ENCODE measurements at regions not wholly inside any gene's neighbourhood (a gene's known extent, or its start where the extent isn't known, plus 50 kb on each side); places are given as distances from the start of the nearest gene placed in this dataset.

DNA sequence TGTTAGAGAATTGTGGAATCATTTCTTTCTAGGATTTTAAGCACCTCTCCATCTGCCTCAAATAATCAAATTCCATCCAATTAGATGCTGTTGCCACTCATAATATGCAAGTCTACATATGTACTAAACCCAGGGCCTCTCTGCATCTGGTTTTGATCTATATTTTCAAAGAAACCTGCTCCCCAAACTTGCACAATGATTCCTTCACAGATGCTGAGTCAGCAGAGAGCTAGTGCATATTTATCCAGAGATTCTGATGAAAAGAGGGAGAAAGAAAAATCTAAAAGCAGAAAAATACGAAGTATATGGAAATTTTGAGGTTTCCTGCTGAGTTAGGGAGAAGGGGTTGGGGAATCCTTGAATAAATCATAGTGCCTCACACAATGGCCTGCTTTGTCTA is 235.1 kb upstream of the RBFOX1 start:
- ChIA-PET CTCF (no interaction called here), POLR2A (no interaction called here)
- no peak for DNase-seq (ENCODE audit: extremely low spot score)
- no peak for TF ChIP-seq PKNOX1 (IDR thresholded peaks at IDR 0.05)
- no peak for TF ChIP-seq SUZ12 (IDR thresholded peaks at IDR 0.05)
- no peak for TF ChIP-seq ELF4 (IDR thresholded peaks at IDR 0.05)
- no peak for TF ChIP-seq LEF1 (IDR thresholded peaks at IDR 0.05; ENCODE audit: borderline replicate concordance)
- TF ChIP-seq NFRKB (IDR thresholded peaks at IDR 0.05): no peak
- no peak for TF ChIP-seq FOXA1 (IDR thresholded peaks at IDR 0.05)
- no peak for TF ChIP-seq FOXM1 (IDR thresholded peaks at IDR 0.05; ENCODE audit: borderline replicate concordance)
- no peak for TF ChIP-seq BHLHE40 (IDR thresholded peaks at IDR 0.05; ENCODE audit: borderline replicate concordance)
- no peak for TF ChIP-seq L3MBTL2 (conservative IDR thresholded peaks at IDR 0.05)
- no peak for TF ChIP-seq ZNF384 (IDR thresholded peaks at IDR 0.05)
- no peak for TF ChIP-seq CTBP1 (IDR thresholded peaks at IDR 0.05; ENCODE audit: borderline replicate concordance)
- no peak for TF ChIP-seq SP1 (IDR thresholded peaks at IDR 0.05)
- no peak for TF ChIP-seq ARNT (IDR thresholded peaks at IDR 0.05)
- TF ChIP-seq HDGF (IDR thresholded peaks at IDR 0.05; ENCODE audit: borderline replicate concordance): no peak
- TF ChIP-seq TARDBP (IDR thresholded peaks at IDR 0.05): no peak
- no peak for TF ChIP-seq FOXK2 (IDR thresholded peaks at IDR 0.05)

GRCh38 chr16:7093511-7093910 is 239.1 kb upstream of the RBFOX1 start:
- TF ChIP-seq FOXK2 (IDR thresholded peaks at IDR 0.05) (no peak), LEF1 (IDR thresholded peaks at IDR 0.05; ENCODE audit: borderline replicate concordance) (no peak), SP1 (IDR thresholded peaks at IDR 0.05) (no peak), FOXM1 (IDR thresholded peaks at IDR 0.05; ENCODE audit: borderline replicate concordance) (no peak), NFRKB (IDR thresholded peaks at IDR 0.05) (no peak), L3MBTL2 (conservative IDR thresholded peaks at IDR 0.05) (no peak), ARNT (IDR thresholded peaks at IDR 0.05) (no peak), HDGF (IDR thresholded peaks at IDR 0.05; ENCODE audit: borderline replicate concordance) (no peak), PKNOX1 (IDR thresholded peaks at IDR 0.05) (no peak), CTBP1 (IDR thresholded peaks at IDR 0.05; ENCODE audit: borderline replicate concordance) (no peak), ZNF384 (IDR thresholded peaks at IDR 0.05) (no peak), ELF4 (IDR thresholded peaks at IDR 0.05) (no peak), FOXA1 (IDR thresholded peaks at IDR 0.05) (no peak), BHLHE40 (IDR thresholded peaks at IDR 0.05; ENCODE audit: borderline replicate concordance) (no peak), SUZ12 (IDR thresholded peaks at IDR 0.05) (no peak)
- CTCF ChIA-PET: no interaction called here
- no peak for DNase-seq (ENCODE audit: extremely low spot score)
- POLR2A ChIA-PET: no interaction called here

DNA sequence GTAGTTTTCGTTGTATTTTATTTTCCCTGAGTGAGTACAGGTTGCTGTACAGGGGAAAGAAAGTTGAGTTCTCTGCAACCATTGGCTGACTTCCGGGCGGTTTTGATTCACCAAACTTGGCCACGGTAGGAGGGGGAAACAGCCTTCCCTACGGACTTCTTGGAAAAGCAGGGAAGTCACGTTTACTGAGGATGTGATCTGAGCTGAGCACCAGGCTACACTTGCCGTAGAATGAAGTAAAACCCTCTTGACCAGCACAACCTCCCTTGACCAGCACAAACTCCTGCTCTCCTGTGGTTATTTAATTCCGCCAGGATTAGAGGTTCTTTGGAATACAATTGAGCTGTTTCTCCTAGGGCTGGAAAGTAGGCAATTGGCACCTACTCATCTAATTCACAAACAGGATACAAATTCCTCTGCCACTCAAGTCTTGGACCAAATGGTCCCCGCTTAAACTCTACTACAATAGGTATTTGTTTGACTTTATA is 242.0 kb upstream of the RBFOX1 start:
- ChIA-PET POLR2A (no interaction called here), CTCF (no interaction called here)
- no peak for DNase-seq (ENCODE audit: extremely low spot score)
- TF ChIP-seq NFRKB (IDR thresholded peaks at IDR 0.05) (no peak), BHLHE40 (IDR thresholded peaks at IDR 0.05; ENCODE audit: borderline replicate concordance) (no peak), SP1 (IDR thresholded peaks at IDR 0.05) (no peak)

- TF ChIP-seq FOXA1 (IDR thresholded peaks at IDR 0.05) (no peak), ARNT (IDR thresholded peaks at IDR 0.05) (no peak), L3MBTL2 (conservative IDR thresholded peaks at IDR 0.05) (no peak), SP1 (IDR thresholded peaks at IDR 0.05) (no peak), TARDBP (IDR thresholded peaks at IDR 0.05) (no peak), ZNF384 (IDR thresholded peaks at IDR 0.05) (no peak), SUZ12 (IDR thresholded peaks at IDR 0.05) (no peak), LEF1 (IDR thresholded peaks at IDR 0.05; ENCODE audit: borderline replicate concordance) (no peak), PKNOX1 (IDR thresholded peaks at IDR 0.05) (no peak)
- ChIA-PET POLR2A (no interaction called here), CTCF (interaction anchor here (0.7 kb wide), 1 partner anchor 985 kb away, joined by 3 read pairs; no protein-coding TSS in a partner anchor)
- no peak for DNase-seq (ENCODE audit: extremely low spot score)
Observed at GRCh38 chr16:7089751-7090150, 242.9 kb upstream of the RBFOX1 start.

DNA sequence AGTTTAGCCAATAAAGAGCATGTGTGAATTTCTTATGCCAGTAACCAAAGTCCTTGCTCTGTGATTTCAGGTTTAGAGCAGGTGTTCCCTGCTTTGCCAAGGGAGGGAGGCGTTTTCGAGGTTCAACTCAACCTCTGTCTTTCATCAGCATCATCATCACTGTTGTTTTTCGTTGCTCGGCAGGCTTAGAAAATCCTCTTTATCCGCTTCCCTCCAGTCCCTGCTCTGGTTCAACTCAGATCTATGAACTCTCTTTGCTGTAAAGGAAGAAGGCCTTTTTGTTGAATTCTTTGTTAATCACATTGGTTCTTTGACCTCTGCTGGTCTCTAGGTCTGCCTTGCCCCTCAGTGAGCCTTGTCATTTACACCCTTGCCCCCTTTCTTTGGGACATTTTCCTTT is 243.9 kb upstream of the RBFOX1 start:
- no peak for DNase-seq (ENCODE audit: extremely low spot score)
- ChIA-PET POLR2A (no interaction called here), CTCF (no interaction called here)
- TF ChIP-seq FOXA1 (IDR thresholded peaks at IDR 0.05): no peak
- no peak for TF ChIP-seq ELF4 (IDR thresholded peaks at IDR 0.05)
- no peak for TF ChIP-seq ZNF384 (IDR thresholded peaks at IDR 0.05)
- no peak for TF ChIP-seq BHLHE40 (IDR thresholded peaks at IDR 0.05; ENCODE audit: borderline replicate concordance)
- TF ChIP-seq ARNT (IDR thresholded peaks at IDR 0.05): no peak
- no peak for TF ChIP-seq L3MBTL2 (conservative IDR thresholded peaks at IDR 0.05)
- no peak for TF ChIP-seq LEF1 (IDR thresholded peaks at IDR 0.05; ENCODE audit: borderline replicate concordance)
- no peak for TF ChIP-seq FOXK2 (IDR thresholded peaks at IDR 0.05)
- TF ChIP-seq PKNOX1 (IDR thresholded peaks at IDR 0.05): no peak

DNA sequence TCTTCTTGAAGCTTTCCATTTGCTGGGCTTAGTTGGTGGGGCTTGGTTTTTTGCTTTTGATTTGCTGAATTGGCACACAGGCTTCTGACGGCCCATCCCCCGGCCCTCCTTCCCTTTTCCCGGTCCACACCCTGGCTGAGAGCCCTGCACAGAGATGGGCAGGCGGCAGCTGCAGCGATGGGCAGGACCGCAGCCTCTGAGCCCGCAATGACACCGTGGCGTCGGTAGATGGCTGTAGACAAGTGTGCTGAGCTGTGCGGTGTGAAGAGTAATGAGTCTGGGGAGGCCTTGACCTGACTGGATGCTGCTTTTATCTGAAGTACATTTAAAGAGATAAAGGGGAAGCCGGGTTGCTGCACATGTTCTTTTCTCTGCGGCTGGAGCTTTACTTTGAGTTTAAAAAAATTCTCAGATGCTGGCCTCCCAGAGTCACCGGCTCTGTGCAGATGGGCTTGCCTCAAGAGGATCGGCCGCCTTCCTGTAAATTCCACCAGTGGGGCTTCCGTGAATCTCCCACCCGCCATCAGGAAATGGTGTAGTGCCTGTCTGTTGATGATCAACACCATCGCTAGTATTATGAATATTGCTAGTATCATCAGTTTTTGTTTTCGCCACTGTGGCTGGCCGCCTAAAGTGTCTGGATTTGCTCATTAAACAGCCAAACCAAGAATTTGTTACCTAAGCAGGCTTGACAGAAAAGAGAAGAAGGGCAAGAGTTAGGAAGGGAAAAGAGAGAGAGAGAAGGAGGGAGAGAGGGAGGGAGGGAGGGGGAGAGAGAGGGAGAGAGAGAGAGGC is 245.6 kb upstream of the RBFOX1 start:
- TF ChIP-seq TARDBP (IDR thresholded peaks at IDR 0.05) (no peak), PKNOX1 (IDR thresholded peaks at IDR 0.05) (no peak), ZNF384 (IDR thresholded peaks at IDR 0.05) (no peak), L3MBTL2 (conservative IDR thresholded peaks at IDR 0.05) (no peak), ELF4 (IDR thresholded peaks at IDR 0.05) (no peak), FOXM1 (IDR thresholded peaks at IDR 0.05; ENCODE audit: borderline replicate concordance) (no peak), SUZ12 (IDR thresholded peaks at IDR 0.05) (no peak), HDGF (IDR thresholded peaks at IDR 0.05; ENCODE audit: borderline replicate concordance) (no peak), FOXA1 (IDR thresholded peaks at IDR 0.05) (no peak), BHLHE40 (IDR thresholded peaks at IDR 0.05; ENCODE audit: borderline replicate concordance) (no peak), CTBP1 (IDR thresholded peaks at IDR 0.05; ENCODE audit: borderline replicate concordance) (no peak), ARNT (IDR thresholded peaks at IDR 0.05) (no peak), NFRKB (IDR thresholded peaks at IDR 0.05) (no peak), SP1 (IDR thresholded peaks at IDR 0.05) (no peak), LEF1 (IDR thresholded peaks at IDR 0.05; ENCODE audit: borderline replicate concordance) (no peak), FOXK2 (IDR thresholded peaks at IDR 0.05) (no peak)
- ChIA-PET CTCF (no interaction called here), POLR2A (no interaction called here)
- peak; percentile 26 for DNase-seq (ENCODE audit: extremely low spot score)
